HG03571 (cell line): ENCODE measurements at regions not wholly inside any gene's neighbourhood (a gene's known extent, or its start where the extent isn't known, plus 50 kb on each side); places are given as distances from the start of the nearest gene placed in this dataset.
"Not testable (repeated sequence)": the region's sequence is repeated elsewhere in the genome, so short reads cannot be mapped to it uniquely, and the experiment has no call there.

Experiments
- ATAC-seq: cut with Tn5 transposase; IDR thresholded peaks from one replicate; pipeline ENCODE4 v1.9.1; 2021; ENCODE audit not compliant: unreplicated experiment

DNA sequence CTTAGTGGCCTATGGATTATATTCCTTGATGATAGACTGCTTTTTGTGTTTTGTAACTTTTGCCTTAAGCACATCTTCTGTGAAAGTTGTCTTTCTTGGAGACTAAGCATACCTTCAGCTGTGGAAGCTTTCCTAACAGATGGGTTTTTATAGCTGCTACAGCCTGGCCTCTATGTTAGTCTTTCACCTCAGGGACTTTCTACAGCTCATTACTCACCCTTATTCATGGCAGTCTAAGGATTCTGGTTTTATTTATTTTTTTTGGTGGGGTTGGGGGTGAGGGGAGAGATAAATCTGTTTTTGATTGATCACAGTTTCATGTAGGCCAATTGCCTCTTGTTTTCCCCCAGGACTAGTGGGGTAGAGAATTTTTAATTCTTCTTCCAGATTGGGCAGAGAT, 219.9 kb downstream of the DKK1 start:
- ATAC-seq, result no peak

DNA sequence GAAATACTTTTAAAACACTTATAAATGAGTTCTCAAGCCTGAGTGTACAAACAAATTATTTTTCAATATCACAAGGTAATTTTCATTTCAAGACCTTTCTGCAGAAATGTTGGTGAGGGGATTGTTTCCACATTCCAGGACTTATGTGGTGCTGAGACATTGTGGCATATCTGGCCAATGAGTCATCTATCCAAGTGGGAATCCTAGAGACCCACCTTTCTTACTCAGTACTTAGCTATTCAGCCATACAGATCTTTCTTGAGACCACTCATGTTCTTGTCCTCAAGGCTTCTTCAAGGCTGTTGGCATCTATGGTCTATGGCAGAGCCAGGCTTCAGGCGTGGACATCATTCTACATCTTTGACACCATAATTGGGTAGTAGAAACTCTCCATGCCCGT, 225.4 kb downstream of the DKK1 start:
- no peak for ATAC-seq

DNA sequence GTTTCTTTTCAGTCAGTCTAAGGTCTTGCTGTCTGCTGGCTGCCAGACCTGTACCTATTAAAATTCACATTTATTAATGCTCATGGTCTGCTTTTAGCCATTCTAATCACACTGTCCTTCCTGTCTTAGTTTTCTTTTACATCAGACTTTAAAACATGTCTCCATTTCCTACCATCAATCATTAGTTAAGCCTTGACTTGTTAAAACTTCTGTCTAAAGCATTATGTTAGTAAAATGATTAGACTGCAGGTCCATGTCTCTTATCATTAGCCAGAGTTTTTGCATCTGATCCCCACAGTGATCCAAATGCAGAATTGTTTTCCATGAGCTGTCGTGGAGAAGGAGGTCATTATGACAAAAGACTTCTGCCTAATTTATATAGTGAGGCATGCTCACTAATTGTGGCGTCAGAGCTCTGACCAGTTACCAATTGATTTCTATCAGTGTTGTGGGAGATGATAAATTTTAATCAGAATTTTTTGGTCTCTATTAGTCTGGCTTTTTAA, 226.5 kb downstream of the DKK1 start:
- no peak for ATAC-seq

DNA sequence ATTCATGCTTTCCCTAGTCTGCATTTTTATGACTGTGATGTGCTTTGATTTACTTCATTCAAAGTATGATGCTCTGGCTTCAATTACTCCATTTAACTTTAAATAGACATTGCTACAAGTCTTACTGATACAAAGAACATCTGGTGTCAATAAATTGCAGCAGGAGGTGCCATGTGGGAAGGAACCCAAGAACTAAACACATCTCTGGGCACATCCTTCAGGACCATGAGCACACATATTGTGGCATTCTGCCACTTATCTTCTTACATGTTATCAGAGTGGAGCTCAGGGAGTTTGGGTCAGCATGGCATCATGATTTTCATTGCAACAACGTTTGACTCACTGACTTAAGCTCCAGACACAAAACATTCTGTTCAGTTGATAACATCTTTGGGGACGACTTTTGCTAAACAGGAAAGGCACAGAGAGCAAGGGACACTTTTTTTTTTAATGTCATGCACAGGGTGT, 227.0 kb downstream of the DKK1 start:
- ATAC-seq, result no peak

DNA sequence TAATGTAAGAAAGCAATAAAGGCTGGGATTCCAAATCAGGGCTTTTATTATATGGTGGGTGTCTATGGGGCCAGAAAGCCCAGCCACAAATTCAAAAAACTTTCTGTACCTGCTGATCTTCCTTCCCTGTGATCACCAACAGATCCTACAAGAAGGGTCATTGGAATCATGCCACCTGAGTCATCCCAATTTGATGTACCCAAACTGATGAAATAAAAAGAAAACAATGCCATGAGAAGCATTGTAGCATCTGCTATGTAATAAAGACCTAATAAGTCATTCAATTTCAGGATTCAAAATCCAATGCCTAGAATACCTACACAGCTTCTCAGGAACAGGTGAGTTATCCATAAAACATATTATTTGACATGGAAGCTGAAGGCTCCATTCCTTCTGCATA, 228.8 kb downstream of the DKK1 start:
- ATAC-seq, result no peak

DNA sequence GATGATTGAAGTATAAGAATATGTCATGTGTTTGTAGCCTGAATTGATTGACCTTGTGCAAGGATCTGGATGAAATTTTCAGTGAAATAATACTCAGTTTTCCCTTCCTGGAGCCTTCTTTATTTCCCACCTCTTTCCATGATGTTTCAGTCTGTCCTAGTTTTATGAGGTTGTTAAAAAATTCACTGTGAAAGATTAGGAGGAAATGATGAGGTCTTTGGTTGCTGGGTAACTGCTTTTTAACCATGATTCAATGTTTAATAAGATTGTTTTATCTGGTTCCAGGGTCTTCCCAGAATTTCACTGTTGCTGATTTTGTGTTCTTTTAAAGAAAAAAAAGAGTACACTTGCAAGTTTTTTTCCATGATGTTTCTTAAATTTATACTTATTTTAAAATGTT, 221.5 kb downstream of the MBL2 start:
- ATAC-seq, result no peak

DNA sequence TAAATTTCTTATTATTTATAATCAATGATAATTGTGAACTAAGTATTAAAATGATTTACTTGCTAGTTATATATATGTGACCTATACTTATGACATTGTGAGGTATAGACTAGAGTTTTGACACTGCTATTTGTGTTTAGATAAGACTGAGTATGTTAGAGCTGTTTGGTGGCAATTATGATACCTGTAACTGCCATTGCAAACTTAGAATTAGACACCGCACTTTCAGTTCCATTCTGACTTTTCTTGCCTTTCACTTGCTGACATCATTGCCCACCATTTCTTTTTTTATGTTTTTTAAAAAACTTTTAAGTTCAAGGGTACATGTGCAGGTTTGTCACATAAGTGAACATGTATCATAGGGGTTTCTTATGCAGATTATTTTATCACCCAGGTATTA, 214.5 kb downstream of the MBL2 start:
- ATAC-seq, result no peak

DNA sequence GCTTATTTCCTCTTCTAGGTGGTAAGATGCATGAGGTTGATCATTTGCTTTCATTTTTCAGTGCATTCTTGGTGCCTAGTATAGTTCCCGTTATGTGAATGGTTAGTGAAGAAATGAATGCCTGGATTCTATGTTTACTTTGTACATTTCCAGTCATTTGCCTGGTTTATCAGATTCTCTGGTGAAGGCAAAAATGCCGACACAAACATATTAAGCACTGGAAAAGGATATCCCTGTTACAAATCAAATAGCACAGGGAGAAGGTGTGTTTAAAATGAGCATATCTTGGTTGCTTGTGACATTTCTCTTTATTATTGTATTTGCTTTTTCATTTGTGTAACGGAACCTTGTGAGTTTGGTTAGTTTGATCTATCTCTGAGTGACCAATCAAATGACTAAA, 211.3 kb downstream of the MBL2 start:
- no peak for ATAC-seq

DNA sequence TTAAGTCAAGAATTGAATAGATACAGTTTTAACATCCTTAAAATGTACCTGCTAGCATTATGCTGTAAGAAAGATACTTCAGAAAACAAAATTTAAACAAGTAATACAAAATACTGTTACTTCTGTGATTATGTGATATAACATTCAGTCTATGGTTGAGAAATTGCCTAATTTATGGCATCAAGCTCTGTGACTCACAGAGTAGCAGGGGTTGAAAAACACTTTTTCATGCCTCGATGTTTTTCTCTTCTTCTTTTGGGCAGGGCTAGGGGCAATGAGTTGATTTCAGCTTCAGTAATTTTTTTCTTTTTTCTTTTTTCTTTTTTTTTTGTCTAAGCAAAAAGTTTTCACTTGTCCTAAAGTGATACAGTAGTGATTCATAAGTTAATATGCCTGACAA, 209.2 kb downstream of the MBL2 start:
- ATAC-seq, result no peak

DNA sequence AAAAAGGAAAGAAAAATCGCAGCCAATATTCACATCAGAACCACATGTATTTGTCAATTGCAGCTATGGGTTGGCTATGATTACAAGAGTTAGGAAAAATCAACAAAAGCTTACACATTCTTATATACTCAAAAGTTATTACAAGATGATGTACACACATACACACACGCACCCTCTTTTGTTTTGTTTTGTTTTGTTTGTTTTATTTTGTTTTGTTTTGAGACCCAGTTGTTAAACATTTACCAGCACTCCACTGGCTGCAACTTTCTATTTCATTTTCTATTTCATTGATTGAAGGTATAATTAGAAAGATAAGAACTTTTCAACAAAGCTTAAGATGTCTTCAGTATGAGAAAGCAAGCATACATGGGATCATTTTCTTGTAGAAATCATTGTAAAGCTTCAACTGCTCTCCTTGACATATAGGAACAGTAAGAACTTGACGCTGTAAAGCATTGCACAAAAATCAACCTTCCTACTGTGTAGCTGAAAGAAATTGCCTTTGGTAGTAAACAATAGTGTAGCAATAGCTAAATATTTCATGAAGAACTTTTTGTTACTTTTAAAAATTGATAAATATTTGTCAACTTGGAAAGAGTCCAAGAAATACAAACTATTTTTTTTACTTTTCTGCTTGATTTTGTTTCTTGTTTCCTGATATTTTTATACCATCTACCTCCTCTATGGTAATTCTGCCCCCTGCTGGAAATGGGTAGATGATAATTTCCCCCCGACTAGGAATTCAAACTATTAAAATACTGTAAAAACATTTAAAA, 205.9 kb downstream of the MBL2 start:
- no peak for ATAC-seq

DNA sequence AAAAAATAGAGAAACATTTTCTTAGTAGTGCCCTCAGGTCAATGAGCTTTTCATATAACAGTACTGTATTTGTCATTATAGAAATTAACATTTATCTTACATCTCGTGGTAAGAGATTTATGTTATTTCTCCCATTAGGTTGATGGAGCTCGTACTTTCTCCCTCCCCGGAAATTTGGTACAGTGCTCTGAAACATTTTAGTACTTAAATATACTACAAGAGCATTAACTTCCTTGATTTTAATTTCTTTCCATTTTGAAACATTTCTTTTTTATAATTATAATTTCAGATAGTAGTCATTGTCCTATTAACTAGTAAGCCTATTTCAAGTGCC, 205.4 kb downstream of the MBL2 start:
- ATAC-seq, result no peak

DNA sequence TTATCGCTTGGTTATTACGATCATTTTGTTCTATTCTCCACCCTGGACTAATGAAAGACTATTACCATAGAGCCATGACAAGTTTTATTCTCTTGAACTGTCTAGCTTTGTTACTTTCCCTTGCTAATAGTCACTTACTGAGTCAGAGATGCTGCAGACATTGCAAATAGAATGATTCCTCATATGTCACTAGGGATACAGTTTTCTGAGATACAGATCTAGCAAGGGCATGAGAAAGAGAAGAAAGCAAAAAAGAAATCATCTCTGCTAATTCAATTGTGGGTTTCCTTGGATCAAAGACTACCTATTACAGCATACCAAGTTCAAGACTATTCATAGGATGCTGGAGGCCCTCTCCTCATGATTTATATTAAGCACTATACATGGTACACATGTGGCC, 204.3 kb downstream of the MBL2 start:
- ATAC-seq, result no peak

DNA sequence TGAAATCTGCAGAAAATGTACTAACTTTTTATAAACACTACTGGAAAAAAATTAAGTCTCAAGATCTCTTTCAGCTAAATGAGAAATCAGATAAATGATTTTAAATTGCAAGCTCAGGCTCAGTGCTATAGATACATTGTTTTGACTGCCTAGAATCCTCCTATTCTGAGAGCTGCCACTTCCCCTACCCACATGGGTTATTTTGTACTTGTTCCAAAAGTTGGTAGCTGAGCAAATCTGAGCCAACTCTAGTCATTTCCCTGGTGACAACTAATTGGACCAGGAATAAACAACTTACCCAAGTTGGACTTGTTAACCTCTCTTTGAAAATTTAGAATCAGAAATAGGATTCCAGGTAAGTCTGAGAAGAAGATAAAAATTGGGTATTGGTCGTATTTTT, 202.1 kb downstream of the MBL2 start:
- ATAC-seq, result no peak

DNA sequence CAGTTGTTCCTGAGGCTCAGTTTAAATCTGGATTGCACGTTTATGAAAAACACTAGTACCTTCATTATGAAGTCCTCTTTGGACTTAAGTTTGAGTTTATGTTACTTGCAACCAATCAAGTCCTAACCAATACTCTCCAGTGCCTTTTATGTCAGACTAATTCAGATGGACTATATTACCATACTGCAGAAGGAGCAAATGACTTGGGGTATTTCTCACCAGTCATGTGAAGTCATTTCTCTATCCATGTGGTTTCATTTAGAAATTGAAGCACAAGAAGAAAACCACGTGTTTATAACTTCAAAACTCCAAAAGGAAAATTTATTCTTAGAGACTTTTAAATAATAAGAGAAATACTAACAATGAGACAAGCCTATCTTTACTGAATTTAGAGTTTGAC, 201.6 kb downstream of the MBL2 start:
- no peak for ATAC-seq

DNA sequence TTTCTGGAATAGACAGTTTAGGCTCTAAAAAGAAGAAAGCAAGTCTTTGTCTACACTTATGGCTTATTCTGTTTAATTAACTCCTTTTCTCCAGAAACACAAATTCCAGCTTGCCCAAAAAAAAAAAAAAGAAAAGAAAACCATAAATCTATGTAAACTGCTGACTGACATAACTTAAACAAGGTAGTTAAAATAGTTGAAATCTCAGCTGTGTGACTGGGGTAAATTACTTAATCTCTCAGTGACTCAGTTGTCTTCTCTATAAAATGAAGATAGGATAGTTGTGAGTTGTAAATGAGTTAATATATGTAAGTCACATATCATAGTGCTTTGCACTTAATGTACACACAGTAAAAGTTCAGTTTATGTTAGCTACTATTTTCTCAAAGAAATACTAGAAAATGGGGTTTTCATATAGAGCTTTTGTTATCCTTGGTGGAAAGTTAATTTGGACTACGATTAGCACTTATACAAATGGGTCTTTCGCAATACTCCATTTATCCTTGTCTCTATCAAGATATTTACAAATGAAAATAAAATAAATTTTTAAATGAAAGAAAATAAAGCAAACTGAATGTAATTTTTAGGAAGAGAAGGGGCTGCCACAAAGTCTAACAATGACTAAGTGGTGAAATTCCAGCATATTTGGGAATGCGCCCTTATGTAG, 200.9 kb downstream of the MBL2 start:
- ATAC-seq, result no peak

DNA sequence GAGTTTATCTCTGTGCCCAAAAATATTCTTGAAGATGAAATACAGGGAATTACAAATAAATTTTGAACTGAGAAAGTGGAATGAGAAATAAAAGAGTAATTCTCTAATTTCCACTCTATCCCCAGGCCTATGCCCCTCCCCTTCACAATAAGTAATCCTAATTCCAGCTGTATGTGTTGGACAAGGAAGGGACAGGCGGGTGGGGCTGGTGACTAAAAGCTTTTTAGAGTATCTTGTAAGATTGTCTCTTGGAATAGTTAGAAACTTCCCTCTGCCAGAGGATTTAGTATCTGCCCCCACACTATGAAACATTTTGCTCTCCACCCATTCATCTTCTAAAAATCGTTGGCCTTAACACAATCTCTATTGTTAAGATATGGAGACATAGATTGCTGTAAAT, 199.2 kb downstream of the MBL2 start:
- ATAC-seq, result no peak

DNA sequence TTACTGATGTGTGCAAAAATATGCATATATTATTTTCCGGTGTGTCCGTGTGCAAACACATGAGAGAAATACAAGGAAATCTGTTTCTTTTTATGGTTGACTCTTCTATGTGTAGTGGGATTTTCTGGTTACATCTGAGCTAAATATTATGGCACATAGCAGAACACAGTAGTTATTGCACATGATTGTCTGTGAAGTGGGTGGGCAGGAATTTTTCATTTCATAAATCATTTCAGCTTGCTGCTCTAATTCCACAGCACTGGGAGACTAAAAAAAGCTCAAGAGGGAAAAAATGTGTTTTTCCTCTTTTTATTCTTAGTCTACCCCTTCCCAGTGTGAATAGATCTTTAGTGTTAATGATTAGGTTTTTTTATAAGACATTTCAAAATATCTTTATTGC, 197.9 kb downstream of the MBL2 start:
- no peak for ATAC-seq

DNA sequence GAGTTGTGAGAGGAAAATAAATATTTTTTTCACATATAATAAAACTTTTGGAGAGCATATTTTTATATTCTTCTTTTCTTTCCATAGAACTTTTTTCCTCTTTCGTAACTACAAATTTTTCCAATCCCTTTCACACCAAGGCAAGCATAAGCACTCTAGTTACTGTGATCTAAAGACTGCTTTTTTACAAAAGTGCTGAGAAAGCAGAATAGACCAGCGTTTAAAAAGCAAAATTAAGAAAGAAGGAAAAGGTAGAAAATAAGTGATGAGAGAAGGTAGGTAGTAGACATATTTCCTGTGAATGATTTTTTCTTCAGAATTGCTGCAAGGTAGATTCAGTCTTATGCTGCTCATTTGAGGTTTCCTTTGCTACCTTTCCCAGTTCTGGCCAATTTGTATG, 195.5 kb downstream of the MBL2 start:
- ATAC-seq, result no peak

DNA sequence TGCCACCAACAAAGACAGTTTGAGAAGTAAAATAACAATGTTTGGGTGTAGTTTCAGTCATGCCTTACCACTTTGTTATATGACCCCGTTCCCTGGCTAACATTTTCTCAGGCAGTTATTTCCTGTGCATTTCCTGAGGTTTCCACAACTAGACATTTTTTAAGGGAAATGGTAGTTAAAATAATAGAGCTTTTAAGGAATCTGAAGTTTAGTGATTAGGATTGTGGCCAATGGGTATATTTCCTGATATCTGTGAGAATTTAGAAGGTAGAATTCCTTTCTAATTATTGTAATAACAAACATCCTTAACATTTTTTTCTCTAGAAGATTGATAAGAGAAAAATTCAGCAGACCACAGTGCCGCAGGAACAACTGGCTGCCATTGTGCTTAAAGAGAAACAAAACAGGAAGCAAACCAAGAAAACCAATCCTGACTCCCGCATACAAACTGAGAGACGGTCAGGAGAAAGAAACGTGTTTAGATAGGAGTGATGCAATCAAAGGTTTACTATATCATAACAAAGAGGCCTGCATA, 193.6 kb downstream of the MBL2 start:
- no peak for ATAC-seq

DNA sequence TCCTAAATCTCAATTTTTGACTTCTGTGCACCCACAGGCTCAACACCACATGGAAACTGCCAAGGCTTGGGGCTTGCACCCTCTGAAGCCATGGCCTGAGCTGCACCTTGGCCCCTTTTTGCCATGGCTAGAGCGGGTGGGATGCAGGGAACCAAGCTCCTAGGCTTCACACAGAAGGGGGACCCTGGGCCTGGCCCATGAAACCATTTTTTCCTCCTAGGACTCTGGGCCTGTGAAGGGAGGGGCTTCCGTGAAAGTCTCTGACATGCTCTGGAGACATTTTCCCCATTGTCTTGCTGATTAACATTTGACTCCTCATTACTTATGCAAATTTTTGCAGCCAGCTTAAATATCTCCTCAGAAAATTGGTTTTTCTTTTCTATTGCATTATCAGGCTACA, 190.9 kb downstream of the MBL2 start:
- ATAC-seq, result not testable (repeated sequence)

DNA sequence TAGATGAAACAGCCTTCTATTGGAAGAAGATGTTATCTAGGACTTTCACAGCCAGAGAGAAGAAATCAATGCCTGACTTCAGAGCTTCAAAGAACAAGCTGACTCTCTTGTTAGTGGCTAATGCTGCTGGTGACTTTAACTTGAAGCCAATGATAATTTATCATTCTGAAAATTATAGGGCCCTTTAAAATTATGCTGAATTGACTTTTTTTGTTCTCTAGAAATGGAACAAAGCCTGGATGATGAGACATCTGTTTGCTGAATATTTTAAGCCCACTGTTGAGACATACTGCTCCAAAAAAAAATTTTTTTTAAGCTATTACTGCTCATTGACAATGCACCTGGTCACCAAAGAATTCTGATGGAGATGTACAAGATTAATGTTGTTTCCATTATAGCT, 189.2 kb downstream of the MBL2 start:
- ATAC-seq, result no peak

DNA sequence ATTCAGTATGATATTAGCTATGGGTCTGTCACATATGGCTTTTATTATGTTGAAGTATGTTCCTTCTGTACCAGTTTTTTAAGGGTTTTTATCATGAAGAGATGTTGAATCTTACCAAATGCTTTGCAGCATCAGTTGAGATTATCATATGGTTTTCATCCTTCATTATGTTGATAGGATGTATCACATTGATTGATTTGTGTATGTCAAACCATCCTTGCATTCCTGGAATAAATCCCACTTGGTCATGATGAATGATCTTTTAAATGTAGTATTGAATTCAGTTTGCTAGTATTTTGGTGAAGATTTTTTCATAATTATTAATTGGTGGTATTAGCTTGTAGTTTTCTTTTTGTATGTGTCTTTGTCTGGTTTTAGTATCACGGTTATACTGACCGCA, 185.9 kb downstream of the MBL2 start:
- ATAC-seq, result no peak
